Ovary (tissue), 3 donors: ENCODE measurements at regions not wholly inside any gene's neighbourhood (a gene's known extent, or its start where the extent isn't known, plus 50 kb on each side); places are given as distances from the start of the nearest gene placed in this dataset.

Source experiments
- POLR2A ChIP-seq: fragments of 450-650 bp; IDR thresholded peaks from one replicate; pipeline ENCODE4 v1.6.1; 2017; ENCODE audit warnings: antibody characterized with exemption, mild to moderate bottlenecking, moderate library complexity
- TF ChIP-seq, protein P1 (sequence below), 3 donors: fragments of 450-650 bp in 2 of 3; fragments of 200-600 bp in 1 of 3; IDR thresholded peaks; one replicate each; pipeline versions ENCODE4 v1.5.1 to v1.8.0; 2016 to 2022; ENCODE audit warnings: antibody characterized with exemption in 3 of 3, mild to moderate bottlenecking in 1 of 3
- donor health status: DM: no; HTN: no; CAD: no.

GRCh38 chr6:23647045-23647444 lies 479.0 kb upstream of the NRSN1 start:
- TF ChIP-seq, protein P1, sequence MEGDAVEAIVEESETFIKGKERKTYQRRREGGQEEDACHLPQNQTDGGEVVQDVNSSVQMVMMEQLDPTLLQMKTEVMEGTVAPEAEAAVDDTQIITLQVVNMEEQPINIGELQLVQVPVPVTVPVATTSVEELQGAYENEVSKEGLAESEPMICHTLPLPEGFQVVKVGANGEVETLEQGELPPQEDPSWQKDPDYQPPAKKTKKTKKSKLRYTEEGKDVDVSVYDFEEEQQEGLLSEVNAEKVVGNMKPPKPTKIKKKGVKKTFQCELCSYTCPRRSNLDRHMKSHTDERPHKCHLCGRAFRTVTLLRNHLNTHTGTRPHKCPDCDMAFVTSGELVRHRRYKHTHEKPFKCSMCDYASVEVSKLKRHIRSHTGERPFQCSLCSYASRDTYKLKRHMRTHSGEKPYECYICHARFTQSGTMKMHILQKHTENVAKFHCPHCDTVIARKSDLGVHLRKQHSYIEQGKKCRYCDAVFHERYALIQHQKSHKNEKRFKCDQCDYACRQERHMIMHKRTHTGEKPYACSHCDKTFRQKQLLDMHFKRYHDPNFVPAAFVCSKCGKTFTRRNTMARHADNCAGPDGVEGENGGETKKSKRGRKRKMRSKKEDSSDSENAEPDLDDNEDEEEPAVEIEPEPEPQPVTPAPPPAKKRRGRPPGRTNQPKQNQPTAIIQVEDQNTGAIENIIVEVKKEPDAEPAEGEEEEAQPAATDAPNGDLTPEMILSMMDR (IDR thresholded peaks at IDR 0.05): no peak
- no peak for TF ChIP-seq POLR2A
